HCT116 (cell line): ENCODE measurements at regions not wholly inside any gene's neighbourhood (a gene's known extent, or its start where the extent isn't known, plus 50 kb on each side); places are given as distances from the start of the nearest gene placed in this dataset.

ENCODE experiments used
- CEBPB ChIP-seq: IDR thresholded peaks from 2 replicates; pipeline ENCODE4 v1.6.1; 2012; ENCODE audit warnings: low read depth
- EZH2 ChIP-seq: fragments of 200-600 bp; sonication (generic); IDR thresholded peaks from 2 replicates; pipeline ENCODE4 v1.6.1; 2017; ENCODE audit warnings: antibody characterized with exemption, mixed run types
- FOSL1 ChIP-seq: IDR thresholded peaks from 2 replicates; pipeline ENCODE4 v1.6.1; 2012; ENCODE audit warnings: low read depth
- JUND ChIP-seq: IDR thresholded peaks from 2 replicates; pipeline ENCODE4 v1.6.1; 2012
- POLR2A ChIP-seq: IDR thresholded peaks from 2 replicates; pipeline ENCODE4 v1.7.0; 2011; ENCODE audit warnings: borderline replicate concordance; ENCODE audit not compliant: insufficient read depth, insufficient read length; ENCODE audit errors: extremely low read depth
- POLR2AphosphoS5 ChIP-seq: IDR thresholded peaks from 2 replicates; pipeline ENCODE4 v1.6.1; 2011; ENCODE audit warnings: mild to moderate bottlenecking, low read depth, low read length, moderate library complexity
- RAD21 ChIP-seq: IDR thresholded peaks from 2 replicates; pipeline ENCODE4 v1.6.1; 2012; ENCODE audit warnings: low read depth, mild to moderate bottlenecking
- SP1 ChIP-seq: IDR thresholded peaks from 2 replicates; pipeline ENCODE4 v1.6.1; 2012; ENCODE audit warnings: low read depth
- ZFX ChIP-seq: fragments of 450-650 bp; IDR thresholded peaks from 2 replicates; pipeline ENCODE4 v1.6.1; 2017
- ZNF274 ChIP-seq: fragments of 200-500 bp; sonication (Bioruptor generic); IDR thresholded peaks from 2 replicates; pipeline ENCODE4 v1.6.1; 2014; ENCODE audit warnings: mild to moderate bottlenecking, low read depth, low read length, inconsistent platforms
- TF ChIP-seq, protein P1 (sequence below), 3 experiments: fragments of 200-600 bp in 1 of 3; sonication (generic) in 1 of 3; IDR thresholded peaks in 2 of 3; conservative IDR thresholded peaks in 1 of 3; 2 replicates each; pipeline ENCODE4 v1.5.1; 2012 to 2017; ENCODE audit warnings: low read depth in 2 of 3, low read length in 2 of 3, antibody characterized with exemption in 1 of 3, borderline replicate concordance in 1 of 3, control low read depth in 1 of 3, mild to moderate bottlenecking in 1 of 3, mixed read lengths in 1 of 3, mixed run types in 1 of 3, moderate library complexity in 1 of 3; ENCODE audit not compliant: insufficient read depth in 1 of 3

GRCh38 chr4:123871341-123871740, 474.7 kb downstream of the SPRY1 start:
- TF ChIP-seq RAD21 (no peak), POLR2A (no peak), ZFX (no peak), CEBPB (no peak), FOSL1 (no peak), SP1 (no peak), EZH2 (no peak), POLR2AphosphoS5 (no peak), ZNF274 (no peak), JUND (no peak)
- TF ChIP-seq, protein P1, sequence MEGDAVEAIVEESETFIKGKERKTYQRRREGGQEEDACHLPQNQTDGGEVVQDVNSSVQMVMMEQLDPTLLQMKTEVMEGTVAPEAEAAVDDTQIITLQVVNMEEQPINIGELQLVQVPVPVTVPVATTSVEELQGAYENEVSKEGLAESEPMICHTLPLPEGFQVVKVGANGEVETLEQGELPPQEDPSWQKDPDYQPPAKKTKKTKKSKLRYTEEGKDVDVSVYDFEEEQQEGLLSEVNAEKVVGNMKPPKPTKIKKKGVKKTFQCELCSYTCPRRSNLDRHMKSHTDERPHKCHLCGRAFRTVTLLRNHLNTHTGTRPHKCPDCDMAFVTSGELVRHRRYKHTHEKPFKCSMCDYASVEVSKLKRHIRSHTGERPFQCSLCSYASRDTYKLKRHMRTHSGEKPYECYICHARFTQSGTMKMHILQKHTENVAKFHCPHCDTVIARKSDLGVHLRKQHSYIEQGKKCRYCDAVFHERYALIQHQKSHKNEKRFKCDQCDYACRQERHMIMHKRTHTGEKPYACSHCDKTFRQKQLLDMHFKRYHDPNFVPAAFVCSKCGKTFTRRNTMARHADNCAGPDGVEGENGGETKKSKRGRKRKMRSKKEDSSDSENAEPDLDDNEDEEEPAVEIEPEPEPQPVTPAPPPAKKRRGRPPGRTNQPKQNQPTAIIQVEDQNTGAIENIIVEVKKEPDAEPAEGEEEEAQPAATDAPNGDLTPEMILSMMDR (IDR thresholded peaks at IDR 0.05 in 2 of 3, conservative IDR thresholded peaks at IDR 0.05 in 1 of 3; ENCODE audit: borderline replicate concordance in 1 of 3, insufficient read depth in 1 of 3, low read depth in 2 of 3, low read length in 2 of 3): no peak
